ENCODE measurements at regions not wholly inside any gene's neighbourhood (a gene's known extent, or its start where the extent isn't known, plus 50 kb on each side); places are given as distances from the start of the nearest gene placed in this dataset.
"Not testable (repeated sequence)": the region's sequence is repeated elsewhere in the genome, so short reads cannot be mapped to it uniquely, and the experiment has no call there.

DNA sequence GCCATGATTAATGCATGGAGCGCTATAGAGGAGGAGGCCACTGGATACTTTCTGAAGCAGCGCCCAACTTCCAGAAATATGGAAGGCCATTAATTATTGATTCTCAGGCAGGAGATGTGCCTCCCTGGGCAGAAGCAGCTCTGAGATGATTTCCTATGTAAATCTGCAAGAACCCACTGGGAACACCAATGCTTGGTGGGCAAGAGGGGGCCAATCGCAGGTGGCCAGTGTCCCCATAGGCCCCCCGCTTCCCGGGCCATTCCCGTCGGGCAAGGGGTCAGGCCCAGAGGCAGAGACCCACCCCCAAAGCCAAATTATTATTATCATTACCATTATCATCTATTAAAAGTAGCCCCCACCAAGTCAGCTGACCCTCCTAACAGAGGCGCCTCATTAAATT lies 288.0 kb upstream of the TLE3 start:
- FAIRE-seq, result no peak

DNA sequence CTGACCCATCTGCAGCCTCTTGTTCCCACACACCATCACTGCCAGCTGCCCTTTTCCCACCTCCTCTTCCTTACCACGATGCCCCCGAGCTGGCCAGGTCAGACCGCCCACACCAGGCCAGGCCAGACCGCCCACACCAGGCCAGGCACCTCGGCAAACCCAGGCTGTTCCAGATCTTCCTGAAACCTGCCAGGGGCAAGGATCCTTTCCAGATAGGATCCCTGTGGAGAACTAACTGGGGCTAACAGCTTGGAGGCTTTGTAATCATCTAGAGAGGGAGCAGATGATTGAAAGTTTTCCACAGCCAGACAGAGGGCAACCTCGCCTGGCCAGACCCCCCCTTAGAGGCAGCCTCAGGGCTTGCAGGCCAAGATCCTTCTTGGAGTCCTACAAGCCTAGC lies 287.3 kb upstream of the TLE3 start:
- no peak for FAIRE-seq

DNA sequence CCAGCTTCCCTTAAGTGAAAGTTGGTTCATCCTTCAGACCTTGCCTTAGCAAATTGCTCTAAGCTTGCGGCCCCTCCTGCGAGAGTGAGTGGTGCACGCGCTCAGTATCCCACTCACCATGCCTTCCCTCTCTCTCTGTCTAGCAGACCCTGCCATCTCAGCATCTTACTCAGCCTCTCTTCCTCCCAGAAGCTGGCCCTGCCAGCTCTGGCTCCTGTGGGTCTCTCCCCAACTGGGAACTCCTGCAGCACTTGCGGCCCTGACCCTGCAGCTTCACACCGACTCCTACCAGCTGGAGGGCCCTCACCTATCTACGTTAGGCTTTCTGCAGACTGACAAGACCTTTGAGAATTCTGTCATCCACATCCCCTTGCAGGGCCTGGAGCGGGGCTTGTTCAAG lies 286.1 kb upstream of the TLE3 start:
- no peak for FAIRE-seq

DNA sequence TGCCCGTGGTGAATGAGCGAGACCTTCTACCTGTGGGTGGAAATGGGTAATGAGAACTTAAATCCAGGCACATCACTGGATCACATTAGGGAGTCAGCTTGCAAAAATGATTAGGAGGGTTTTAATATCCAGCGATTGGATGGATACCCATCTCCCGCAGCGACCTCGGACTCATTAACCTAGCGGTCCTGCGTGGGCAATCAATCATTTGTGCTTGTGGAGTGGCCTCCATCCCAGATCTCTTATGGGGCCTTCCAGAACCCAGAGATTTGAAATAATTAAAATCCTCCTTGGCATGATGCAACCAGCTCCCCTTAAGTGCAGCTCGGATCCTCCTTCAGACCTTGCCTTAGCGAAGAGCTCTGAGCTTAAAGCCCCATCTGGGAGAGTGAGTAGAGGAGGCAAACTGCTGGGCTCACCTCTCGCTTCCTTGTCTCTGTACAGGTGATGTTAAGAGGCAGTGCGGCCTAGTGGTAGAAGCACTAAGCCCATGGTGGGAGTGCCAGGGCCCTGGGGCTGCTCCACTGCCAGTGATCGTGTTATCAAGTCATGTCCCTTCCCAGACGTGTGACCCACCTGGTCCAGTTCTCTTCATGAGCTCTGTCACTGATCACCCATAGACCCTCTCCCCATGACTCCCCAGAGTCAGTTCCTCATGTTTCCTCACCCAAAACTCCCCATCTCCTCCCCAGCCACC lies 285.2 kb upstream of the TLE3 start:
- FAIRE-seq, result no peak

DNA sequence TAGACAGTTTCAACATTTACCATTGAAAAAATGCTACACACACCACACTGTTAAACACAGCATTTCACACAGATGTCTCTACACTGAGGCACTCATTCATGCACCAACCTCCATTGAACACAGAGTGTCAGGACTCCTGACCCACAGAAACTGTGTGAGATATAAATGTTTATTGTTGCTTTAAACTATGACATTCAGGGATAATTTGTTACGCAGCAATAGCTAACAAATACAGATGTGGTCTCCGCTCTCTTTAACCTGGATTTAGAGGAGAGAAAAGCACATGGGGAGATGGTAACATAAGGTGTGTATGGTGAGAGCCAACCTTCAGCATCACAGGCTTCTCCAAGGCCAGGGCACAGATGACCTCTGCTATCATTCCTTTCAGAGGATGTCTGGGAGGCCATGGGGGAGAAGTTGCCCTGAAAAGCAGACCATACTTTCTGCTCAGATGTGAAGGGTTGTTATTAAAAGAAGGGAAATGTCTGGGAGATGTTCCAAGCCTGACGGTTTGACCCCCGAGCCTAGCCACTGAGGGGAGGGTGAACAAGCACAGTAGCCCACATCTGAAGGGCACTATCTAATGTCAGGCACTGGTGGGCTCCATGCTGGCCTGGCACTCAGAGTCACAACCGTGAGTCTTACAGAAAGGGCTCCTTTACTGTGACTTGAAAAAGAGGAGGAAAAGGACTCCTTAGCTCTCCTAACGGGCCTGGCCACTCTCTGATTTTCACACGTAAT lies 284.5 kb upstream of the TLE3 start:
- FAIRE-seq, result no peak

DNA sequence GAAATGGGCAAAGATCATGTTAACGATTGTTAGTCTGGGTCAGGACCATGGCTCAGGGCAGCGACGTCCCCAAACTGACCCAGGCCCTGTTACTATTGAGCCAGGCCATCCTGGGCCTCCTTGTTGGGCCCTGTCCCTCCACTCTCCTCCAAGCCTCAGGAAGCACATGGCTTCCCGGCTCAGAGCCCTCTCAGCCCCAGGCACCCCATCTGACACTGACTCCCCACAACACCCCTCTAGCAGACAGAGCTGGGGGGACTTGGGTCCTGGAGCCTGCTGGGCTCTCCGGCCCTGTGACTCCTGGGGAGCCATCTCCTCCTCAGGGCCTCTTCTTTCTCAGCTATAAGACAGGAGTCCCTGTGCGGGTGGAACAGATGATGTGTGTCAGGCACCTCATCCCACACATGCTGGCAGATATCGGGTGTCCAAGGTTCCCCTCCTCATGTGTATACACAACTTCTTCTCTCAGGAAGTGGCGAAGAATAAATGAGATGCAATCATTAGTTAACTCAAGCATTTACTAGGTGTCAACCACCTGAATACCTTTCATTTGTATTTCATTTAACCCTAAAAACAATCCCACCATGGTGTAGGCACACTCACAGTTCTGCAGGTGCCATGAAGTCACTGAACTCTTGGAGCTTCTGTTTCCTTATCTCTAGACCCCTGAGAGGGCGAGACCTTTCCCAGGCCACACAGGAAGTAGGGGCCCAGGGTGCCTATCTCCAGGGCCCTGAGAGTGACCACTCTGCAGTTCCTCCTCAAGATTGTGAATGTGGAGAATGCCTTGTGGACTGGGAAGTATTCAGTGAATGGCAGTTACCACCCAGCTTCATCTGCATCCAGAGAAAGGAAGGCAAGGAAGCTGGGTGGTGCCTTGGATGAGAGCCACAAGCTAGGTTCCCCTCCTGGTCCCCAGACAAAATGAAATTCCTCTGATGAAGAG lies 282.5 kb upstream of the TLE3 start:
- no peak for FAIRE-seq

DNA sequence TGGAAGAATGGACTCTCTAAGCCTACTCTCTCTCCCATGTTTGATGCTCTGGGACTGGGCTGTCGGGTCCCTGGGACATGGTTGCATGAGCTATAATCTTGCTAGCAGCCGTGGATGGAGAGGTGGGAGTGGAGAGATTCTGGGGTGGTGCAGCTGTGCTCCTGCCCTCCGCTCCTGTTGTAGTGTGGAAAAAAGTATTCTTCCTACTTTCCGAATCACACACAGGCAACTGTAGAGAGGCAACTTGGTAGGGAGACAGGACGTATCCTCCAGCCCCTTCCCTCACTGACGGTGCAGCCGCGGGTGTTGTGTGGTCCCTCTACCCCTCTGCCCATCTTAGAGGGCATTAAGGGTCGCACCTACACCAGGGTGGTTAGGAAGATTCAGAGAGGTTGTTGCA lies 281.4 kb upstream of the TLE3 start:
- no peak for FAIRE-seq

DNA sequence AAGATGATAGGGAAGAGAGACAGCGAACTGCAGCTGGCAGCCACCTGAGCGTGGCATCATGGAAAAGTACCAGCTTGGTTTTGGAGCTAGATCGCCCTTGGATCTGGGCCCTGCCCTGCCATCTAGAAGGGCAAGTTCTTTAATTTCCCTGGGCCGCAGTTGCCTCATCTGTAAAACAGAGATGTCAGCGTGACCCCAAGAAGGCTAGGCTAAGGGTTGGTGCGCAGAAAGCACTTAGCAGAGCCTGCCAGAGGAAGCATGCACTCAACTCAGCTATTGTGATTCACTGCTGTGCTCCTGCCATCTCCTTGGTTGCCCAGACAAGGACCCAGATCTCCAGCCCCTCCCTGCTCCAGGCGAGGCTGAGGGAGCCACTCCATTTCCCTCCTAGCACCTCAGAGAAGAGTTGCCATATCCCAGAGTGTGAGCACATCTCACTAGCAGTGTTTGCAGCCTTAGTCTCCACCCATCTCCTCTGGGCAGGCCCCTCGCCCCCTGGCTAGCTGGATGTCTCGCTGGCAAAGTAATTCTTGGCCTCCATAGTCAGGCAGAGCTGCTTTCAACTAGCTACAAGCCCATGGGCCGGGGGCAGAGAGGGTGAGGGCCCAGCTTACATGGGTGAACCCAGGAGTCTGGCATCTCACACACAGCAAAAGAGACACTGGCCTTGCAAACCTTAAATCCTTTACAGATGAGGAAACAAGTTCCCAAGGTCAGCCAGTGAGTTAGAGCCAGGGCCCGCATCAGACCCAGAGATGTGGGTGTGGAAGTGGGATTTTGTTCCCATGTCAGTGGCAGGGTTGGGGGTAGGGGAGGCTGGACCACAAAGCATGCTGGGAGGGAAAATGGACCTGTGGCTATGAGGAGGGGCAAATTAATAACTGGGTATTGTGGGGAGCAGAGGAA lies 280.7 kb upstream of the TLE3 start:
- no peak for FAIRE-seq

DNA sequence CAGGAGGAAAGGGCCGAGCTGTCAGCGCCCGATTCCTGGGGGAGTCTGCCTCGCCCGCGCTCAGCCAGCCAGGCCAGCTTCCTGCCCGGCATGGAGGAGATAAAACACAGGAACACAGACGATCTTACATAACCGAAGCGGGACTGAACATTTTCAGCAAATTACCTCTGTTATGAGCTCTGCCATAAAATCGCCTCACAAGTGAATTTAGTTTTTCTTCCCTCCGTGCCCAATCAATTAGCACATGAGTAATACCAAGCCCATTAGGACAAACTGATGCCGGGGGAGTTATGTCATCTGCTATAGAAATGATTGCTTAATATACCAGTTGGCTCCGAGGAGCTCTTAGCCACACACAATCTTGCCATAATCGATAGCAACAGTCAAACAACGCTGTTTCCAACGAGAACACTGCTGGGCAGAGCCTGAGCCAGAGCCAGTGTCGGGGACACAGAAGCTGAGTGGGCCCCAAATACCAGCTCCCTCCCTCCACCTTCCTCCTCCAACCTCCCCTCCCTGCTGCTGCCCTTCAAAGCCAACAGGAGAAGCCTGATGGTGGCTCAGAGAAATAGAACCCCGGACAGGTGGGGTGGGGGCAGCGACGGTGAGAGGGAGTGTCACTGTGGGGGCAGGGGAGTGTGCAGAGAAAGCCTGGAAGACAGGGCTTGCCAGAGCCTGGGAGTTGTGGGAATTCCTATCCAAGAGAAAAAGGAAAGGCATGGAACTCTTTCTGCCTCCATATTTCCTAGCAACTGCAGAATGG lies 279.4 kb upstream of the TLE3 start:
- no peak for FAIRE-seq

DNA sequence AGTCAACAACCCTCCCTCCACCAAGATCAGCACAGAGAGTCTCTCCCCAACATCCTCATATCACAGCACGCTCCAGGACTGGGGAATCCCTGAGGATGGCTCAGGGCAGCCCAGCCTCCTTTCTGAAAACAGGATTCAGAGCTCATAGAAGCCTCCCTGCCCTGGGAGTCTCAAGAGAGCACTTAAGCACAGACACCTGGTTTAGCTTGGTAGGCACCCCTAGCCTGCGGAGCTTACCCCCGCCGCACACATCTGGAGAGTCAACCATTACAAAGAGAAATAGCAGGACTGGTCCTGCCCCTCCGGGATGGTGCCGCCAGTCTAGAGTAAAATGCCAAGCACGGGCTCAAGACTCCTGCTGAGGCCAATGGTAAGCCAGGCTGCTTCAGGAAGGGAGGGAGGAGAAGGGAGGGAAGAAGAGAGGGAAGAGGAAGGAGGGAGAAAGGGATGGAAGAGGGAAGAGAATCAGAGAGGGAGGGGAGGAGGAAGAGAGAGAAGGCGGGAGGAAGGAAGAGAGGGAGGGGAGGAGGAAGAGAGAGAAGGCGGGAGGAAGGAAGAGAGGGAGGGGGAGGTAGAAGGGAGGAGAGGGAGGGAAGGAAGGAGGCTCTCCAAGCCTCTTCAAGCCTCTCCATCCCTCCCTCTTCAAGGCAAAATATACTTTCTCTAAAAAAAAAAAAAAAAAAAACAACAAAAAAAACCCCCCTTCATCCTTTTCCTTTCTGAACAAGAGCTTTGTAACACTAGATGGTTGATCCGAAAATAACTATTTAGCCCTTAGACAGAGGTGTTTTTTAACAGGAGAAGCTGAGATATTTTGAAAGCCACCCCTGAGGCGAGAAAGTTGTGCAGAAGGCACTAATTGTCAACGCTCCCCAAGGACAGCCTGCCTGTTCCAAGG lies 278.6 kb upstream of the TLE3 start:
- FAIRE-seq, result no peak

DNA sequence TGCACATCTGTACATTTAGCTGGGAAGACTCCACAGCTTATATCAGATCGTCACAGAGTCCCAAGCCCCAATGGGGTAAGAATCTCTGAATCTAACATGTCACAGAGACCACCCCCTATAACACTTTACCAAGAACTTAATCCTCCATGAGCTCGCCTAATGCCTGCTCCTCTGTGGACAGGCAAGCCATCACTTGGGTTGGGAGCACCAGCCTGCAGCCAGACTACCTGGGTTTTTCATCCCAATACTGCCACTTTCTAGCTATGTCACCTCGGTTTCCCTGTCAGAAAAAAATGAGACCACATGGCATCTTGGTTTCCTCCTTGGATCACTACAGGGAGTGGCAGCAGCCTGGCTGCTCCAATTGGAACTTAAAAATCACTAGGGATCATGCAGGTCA lies 277.9 kb upstream of the TLE3 start:
- FAIRE-seq, result no peak

DNA sequence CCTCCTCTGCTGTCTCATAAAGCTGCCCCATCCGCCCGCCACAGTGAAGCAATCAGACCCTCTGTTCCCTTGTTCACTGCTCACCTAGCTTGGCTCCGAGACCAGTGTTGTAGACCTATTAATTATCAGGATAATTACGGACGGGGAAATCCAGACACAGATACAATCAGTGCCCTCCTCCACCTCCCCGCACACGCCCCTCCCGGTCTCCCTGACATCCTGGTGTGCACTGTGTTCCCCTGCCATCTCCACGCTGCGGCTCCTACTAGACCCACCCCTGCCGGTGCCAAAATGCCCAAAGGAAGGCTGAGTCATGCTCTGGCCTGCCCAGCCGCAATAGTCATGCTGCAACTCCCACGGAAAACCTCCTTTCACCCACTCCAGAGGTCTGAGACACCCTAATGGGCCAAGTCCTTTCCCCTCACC lies 277.3 kb upstream of the TLE3 start:
- FAIRE-seq, result no peak

DNA sequence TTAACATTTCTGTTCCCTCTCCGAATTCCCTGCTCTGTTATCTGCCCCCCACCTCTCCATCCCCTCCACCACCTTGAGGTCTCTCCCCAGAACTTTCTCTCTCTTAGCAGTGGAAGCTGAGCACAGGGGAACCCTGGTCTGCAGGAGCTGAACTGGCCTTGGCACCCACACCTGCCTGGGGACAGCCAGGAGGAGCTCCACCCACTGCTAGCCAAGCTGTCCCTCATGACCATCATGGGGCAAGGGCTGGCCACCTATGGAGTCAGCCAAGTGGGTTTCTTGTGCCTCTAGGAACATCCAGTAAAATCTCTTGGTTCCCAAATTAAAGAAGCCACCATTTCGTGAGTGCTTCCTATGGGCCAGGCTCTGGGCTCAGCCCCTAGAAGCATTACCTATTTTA lies 276.4 kb upstream of the TLE3 start:
- FAIRE-seq, result no peak

DNA sequence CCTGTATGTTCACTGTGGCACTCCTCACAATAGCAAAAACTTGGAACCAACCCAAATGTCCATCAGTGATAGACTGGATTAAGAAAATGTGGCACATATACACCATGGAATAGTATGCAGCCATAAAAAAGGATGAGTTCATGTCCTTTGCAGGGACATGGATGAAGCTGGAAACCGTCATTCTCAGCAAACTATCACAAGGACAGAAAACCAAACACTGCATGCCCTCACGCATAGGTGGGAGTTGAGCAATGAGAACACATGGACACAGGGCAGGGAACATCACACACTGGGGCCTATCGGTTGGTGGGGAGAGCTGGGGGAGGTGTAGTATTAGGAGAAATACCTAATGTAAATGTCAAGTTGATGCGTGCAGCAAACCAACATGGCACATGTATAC lies 275.7 kb upstream of the TLE3 start:
- FAIRE-seq, result not testable (repeated sequence)

DNA sequence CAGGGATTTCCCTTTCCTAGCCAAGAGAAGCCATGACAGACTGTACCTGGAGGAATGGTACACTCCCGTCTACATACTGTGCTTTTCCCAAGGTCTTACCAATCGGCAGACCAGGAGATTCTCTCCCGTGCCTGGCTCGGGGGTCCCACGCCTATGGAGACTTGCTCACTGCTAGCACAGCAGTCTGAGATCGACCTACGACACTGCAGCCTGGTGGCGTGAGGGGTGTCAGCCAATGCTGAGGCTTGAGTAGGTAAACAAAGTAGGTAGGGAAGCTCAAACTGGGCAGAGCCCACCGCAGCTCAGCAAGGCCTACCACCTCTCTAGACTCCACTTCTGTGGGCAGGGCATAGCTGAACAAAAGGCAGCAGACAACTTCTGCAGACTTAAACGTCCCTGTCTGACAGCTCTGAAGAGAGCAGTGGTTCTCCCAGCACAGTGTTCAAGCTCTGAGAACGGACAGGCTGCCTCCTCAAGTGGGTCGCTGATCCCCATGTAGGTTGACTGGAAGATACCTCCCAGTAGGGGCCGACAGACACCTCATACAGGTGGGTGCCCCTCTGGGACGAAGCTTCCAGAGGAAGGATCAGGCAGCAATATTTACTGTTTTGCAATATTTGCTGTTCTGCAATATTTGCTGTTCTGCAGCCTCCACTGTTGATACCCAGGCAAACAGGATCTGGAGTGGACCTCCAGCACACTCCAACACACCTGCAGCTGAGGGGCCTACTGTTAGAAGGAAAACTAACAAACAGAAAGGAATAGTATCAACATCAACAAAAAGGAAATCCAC lies 270.4 kb upstream of the TLE3 start:
- not testable (repeated sequence) for FAIRE-seq

DNA sequence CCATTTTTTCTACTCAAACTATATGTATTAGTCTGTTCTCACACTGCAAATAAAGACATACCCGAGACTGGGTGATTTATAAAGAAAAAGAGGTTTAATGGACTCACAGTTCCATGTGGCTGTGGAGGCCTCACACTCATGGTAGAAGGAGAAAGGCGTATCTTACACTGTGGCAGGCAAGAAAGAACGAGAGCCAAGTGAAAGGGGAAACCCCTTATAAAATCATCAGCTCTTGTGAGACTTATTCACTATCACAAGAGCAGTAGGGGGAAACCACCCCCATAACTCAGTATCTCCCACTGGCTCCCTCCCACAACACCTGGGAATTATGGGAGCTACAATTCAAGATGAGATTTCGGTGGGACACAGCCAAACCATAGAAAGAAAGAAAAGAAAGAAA lies 266.3 kb upstream of the TLE3 start:
- not testable (repeated sequence) for FAIRE-seq

DNA sequence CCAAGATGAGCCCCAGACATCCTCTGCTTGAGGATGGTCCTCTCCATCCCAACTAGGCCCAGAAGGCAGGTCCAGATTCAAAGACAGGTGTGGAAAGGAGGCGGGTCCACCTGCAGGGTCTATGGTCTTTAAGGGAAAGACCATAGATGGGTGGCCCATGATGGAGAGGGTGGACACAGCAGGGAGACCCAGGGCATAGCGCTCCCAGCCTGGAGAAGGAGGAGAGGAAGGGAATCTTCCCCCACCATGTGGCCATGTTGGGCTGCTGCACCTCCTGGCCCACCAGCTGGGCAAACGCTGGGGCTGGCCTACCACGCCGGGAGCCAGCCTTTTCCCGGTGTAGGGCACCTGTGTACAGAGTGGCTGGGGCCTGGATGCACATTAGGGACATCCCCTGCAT lies 265.2 kb upstream of the TLE3 start:
- FAIRE-seq, result no peak

DNA sequence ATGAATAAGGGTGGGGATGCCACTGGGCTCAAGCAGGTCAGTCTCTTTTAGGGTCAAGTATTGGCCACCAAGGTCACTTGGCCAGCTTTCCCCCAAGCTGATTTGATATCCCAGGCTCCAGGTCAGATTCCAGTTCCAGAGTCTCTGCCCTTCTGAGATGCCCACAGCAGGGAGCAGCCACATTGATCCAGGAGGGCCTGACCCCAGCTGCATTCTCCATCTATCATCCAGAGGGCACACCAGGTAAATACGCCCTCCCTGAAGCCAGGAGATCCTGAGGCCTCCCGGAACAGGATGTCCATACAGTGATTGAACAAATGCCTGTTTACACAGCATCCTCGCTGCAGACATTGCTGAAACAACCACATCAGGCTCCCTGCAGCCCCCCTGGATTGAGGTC lies 264.6 kb upstream of the TLE3 start:
- FAIRE-seq, result no peak

DNA sequence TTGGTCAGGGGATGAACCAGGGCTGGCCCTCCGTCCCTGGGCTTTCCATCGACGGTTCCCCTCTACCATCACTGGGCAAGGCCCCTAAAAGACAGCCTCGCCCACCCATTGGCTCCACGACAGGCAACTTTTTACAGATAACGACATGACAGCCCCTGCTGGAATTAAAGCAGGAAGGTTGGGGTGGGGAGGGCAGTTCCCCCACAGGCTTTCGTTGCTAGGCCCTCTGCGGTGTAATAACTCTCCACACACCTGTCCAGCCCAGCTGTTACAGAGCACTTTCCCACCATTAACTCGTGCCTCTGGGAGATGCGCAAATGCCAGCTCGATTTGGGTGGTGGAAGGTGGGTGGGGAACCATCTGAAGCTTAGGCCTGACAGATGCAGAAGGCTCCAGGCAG lies 264.2 kb upstream of the TLE3 start:
- no peak for FAIRE-seq

DNA sequence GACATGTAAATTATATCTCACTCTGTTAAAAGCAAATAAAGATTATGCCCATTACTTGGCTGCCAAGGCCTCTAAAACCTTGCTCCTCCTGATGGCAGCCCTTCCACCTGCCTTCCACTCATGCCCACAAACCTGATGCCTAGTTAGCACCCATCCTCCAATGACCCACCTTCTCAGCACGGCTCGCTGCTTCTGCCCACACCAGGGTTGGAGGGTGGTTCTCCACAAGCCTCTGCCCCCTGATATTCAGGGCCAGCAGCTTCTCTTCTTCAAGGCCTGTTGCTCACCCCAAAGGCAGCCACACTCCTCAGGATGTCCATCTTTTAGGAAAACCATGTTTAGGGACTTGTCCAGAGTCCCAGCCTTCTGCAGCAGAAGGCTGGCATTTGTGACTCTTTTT lies 263.4 kb upstream of the TLE3 start:
- no peak for FAIRE-seq
